NCI-H2171 (cell line): ENCODE measurements at regions not wholly inside any gene's neighbourhood (a gene's known extent, or its start where the extent isn't known, plus 50 kb on each side); places are given as distances from the start of the nearest gene placed in this dataset.

Source experiments
- DNase-seq: peaks from one replicate; lab custom pipeline; 2025; lab: John Stamatoyannopoulos, UW

DNA sequence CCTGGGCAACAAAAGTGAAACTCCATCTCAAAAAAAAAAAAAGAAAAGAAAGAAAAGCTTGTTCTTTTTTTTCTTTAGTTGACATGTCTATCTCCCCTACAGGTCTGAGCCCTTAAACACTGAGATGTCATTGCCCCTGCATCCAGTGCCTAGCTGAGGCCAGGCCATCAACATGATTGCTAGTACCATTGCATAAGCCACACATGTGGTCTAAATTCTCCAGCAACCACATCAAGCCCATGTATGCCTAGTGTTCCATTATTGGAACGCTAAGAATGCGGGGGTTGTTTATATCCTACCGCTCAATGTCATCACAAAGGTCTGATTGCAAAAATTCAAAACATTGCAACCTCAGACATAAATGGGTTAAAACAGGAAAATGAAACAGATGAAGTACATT, 62.7 kb downstream of the NPTX2 start:
- no peak for DNase-seq

- DNase-seq = no peak
Observed at GRCh38 chr7:98681511-98681910, 64.4 kb downstream of the NPTX2 start.

GRCh38 chr7:98681951-98682350, 64.9 kb downstream of the NPTX2 start:
- no peak for DNase-seq

DNA sequence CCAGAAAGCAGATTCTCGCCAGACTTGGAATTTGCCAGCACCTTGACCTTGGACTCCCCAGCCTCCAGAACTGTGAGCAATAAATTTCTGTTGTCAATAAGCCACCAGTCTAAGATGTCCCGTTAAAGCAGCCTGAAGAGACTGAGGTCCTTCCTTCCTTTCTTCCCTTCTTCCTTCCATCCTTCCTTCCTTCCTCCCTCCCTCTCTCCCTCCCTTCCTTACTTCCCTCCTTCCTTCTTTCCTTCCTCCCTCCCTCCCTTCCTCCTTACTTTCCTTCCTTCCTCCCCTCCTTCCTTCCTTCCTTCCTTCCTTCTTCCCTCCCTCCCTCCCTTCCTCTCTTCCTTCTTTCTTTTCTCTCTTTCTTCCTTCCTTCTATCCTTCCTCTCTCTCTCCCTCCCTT, 66.4 kb downstream of the NPTX2 start:
- DNase-seq = no peak

GRCh38 chr7:98685541-98685940, 68.5 kb downstream of the NPTX2 start:
- no peak for DNase-seq

GRCh38 chr7:98686466-98687080, 69.5 kb downstream of the NPTX2 start:
- DNase-seq = no peak

DNA sequence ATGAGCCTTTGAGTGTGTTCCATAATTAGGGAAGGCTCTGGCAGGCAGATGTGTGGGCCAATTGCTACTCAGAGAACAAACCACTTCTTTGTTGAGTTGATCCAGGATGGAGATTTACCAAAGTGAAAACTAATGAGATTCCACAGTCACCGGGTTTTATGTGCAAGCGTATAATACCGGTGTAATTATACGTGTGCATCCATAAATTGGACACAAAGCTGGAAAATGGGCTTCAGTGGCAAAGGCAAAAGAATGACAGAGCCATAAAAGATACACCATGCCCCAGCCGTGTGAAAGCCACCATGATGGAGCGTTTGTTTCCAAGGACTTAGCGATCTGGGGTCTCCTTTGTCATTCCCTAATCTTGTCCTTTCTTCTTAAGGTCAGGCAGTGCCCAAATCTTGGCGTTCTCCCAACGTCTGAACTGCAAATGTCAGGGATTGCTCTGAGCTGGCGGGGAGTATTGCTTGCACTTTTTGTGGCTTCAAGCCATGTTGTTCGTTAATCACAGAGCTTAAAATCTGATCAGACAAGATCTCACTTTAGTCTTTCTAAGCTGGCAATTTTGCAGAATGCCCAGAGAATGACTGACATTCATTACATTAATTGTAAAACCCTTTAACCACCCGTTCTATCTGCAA, 70.1 kb downstream of the NPTX2 start:
- DNase-seq = no peak

DNA sequence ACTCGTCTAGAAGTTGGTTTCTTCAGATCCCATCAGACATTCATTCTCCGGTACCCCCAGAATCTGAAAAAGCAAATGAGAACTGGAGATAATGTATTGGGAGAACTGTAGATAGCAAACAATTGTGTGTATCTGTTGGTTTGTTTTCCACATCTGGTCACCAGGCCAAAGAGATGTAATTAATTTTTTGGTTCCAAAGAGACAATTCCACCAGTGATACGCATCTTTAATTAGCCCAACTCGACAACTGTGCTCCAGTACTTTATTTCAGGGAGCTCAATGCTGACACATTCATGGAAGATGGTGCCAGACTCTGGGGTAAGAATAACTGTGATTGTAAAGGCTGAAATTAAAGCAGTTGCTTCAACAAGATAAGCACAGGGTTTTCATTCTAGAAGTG, 74.5 kb downstream of the NPTX2 start:
- no peak for DNase-seq

GRCh38 chr7:98697083-98697482, 80.0 kb downstream of the NPTX2 start:
- DNase-seq = no peak

GRCh38 chr7:98697485-98698240, 80.6 kb downstream of the NPTX2 start:
- DNase-seq = no peak

GRCh38 chr7:98698976-98699375, 81.9 kb downstream of the NPTX2 start:
- no peak for DNase-seq

DNA sequence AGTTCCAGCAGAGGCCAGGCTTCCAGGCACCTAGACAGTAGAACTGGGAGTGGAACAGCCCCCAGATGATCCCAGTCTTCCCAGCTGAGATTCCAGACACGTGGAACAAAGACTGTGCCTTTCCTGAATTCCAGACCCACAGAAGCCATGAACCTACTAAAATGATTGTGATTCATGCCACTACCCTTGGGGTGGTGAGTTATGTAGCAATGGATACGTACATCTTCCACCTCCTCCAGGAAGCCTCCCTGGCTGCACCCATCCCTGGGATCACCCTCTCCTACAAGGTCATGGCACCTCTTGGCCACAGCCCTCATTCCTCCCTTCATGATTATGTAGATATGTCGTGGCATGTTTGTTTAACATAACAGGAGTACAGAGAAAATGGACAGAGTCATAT, 83.4 kb downstream of the NPTX2 start:
- no peak for DNase-seq

GRCh38 chr7:98701372-98701771, 84.3 kb downstream of the NPTX2 start:
- no peak for DNase-seq

DNA sequence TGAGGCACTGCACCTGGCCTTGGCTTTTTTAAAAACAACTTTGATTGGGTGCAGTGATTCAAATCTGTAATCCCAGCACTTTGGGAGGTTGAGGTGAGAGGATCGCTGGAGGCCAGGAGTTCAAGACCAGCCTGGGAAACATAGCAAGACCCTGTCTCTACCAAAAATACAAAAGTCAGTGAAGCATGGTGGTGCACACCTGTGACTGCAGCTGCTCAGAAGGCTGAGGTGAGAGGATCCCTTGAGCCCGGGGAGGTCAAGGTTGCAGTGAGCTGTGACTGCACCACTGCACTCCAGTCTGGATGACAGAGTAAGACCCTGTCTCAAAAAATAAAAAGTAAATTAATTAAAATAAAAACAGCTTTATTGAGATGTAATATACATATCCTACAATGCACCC, 84.9 kb downstream of the NPTX2 start:
- no peak for DNase-seq

DNA sequence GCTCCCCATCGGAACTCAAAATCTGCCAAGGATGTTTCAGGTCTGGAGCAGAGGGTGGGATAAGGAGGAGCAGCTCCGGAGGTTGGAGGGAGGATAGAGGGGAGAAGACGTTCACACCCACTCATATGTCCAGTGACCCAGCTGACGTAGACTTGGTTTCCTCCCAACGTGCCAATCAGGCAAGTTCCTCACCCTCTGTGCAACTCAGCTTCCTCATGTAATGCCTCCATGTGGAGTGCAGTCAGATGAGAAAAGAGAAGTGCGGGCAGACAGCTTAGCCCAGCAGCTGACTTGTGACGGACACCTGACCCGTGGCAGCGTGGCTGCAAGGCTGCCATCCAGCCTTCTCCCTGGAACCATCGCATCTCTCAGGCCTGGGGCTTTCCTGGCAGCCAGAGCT, 86.8 kb downstream of the NPTX2 start:
- no peak for DNase-seq

- DNase-seq = no peak
Observed at GRCh38 chr7:98705626-98706025, 88.5 kb downstream of the NPTX2 start.

GRCh38 chr7:98707076-98707475, 90.0 kb downstream of the NPTX2 start:
- no peak for DNase-seq

DNA sequence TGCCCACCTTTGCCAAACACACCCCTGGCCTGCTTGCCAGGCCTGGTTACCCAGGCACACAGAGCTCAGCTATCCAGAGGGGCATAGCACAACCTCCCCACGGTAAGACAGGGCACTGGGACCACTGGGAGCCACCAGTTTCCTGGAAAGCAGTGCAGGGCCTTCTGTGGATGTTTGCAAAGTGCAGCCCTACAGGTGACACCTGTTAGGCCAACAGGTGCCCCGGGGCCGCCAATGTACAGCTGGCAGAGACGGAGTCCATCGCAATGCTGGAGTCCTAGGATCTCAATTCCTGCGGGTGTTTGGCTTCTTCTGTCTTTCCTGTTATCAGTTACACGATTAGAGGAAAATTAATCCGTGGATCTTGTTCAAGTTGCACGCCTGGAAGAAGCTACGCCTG, 94.9 kb downstream of the NPTX2 start:
- no peak for DNase-seq

DNA sequence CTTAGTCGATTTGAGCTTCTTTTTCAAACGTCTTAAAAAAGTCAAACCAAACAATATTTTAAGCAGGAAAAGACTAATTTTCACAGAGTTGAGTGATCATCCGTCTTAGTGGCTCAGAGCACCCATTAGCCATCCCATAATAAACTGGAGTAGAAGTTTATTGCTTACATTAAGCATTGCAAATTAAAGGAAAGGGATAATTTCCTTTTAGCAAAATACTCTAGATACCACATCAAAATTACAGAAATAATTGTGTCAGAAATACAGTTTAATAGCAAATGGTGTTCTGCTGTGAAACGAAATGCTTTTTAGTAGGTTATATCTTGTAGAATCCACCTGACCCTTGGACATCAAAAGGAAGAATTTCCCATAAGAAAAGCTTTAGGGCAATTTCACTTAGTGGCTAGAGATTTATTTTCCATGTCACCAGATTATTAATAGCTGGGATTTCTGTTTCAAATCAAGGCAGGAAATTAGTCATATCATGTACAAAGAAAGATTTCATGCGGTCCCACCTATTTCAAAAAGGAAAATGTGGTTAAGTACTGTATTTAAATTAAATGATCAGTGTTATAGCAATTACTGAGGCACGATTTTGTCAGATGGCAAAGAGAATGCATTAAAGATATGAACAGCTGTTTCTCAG, 96.2 kb downstream of the NPTX2 start:
- no peak for DNase-seq

DNA sequence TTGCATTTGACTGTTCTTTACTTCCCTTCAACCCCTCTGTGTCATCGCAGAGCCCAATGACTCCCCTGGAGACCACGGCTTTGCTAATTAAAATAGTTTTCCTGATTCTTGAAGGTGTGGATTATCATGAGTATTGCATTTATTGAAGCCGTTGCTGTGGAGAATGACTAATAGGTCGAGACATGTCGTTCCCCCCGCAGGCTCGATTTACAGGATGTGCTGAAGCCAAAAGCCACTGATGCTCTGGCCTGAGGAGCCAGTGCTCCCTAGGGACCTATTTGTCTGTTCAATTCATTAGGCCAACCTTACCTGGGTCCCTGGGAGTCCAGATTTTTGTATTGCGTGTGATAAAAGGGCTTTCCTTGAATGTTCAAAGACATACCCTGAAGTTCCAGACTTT, 102.3 kb downstream of the NPTX2 start:
- DNase-seq = no peak

GRCh38 chr7:98722402-98722801, 105.3 kb downstream of the NPTX2 start:
- DNase-seq = no peak

DNA sequence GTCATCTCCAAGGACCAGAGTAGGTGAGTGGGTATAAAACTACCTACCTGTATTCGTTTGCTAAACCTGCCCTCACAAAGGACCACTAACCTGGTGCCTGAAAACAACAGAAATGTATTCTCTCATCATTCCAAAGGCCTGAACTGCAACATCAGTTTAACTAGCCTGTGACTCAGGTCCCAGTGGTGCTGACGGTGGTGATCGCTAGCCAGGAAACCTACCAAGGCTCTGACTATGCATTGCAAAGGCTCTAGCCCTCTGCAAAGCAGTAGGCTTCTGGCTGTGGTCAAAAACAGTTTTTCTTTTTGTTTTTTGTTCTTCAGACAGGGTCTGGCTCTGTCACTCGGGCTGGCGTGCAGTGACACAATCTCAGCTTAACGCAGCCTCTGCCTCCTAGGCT, 107.5 kb downstream of the NPTX2 start:
- DNase-seq = no peak

- DNase-seq = no peak
Observed at GRCh38 chr7:98727146-98727709, 110.1 kb downstream of the NPTX2 start.
